OCI-LY1 (cell line): ENCODE measurements at regions not wholly inside any gene's neighbourhood (a gene's known extent, or its start where the extent isn't known, plus 50 kb on each side); places are given as distances from the start of the nearest gene placed in this dataset.

Experiments
- H2AFZ ChIP-seq: fragments of 200-600 bp; sonication (generic), shearing (Covaris generic); 2 replicates; pipeline ENCODE4 v1.6.0; 2014; ENCODE audit warnings: antibody characterized with exemption, mild to moderate bottlenecking, low read length
- H3F3A ChIP-seq: fragments of 200-600 bp; sonication (generic), shearing (Covaris generic); 2 replicates; pipeline ENCODE4 v1.6.0; 2014; ENCODE audit warnings: mild to moderate bottlenecking, antibody characterized with exemption, low read length, moderate library complexity; ENCODE audit not compliant: insufficient read depth
- H3K27ac ChIP-seq: fragments of 200-600 bp; sonication (generic); 2 replicates; pipeline ENCODE4 v1.5.1; 2014; ENCODE audit warnings: low read length, mixed run types, mild to moderate bottlenecking, low read depth; ENCODE audit not compliant: poor library complexity, severe bottlenecking
- H3K27me3 ChIP-seq: fragments of 200-600 bp; sonication (generic); 2 replicates; pipeline ENCODE4 v1.6.0; 2014; ENCODE audit warnings: antibody characterized with exemption, mild to moderate bottlenecking, low read length, moderate library complexity; ENCODE audit not compliant: insufficient read depth
- H3K36me3 ChIP-seq: fragments of 200-600 bp; sonication (generic); 2 replicates; pipeline ENCODE4 v1.6.1; 2014; ENCODE audit warnings: mild to moderate bottlenecking, antibody characterized with exemption, low read length, moderate library complexity, mixed read lengths; ENCODE audit not compliant: insufficient read depth
- H3K4me1 ChIP-seq: fragments of 200-600 bp; sonication (generic); 2 replicates; pipeline ENCODE4 v1.5.1; 2014; ENCODE audit warnings: mild to moderate bottlenecking, low read length, moderate library complexity; ENCODE audit not compliant: insufficient read depth, severe bottlenecking
- H3K4me2 ChIP-seq: fragments of 200-600 bp; sonication (generic), shearing (Covaris generic); 2 replicates; pipeline ENCODE4 v1.6.1; 2014; ENCODE audit warnings: low read length
- H3K4me3 ChIP-seq: fragments of 200-600 bp; sonication (generic); 2 replicates; pipeline ENCODE4 v1.5.1; 2014; ENCODE audit warnings: low read length, low read depth, mild to moderate bottlenecking, mixed read lengths; ENCODE audit not compliant: poor library complexity, severe bottlenecking
- H3K79me2 ChIP-seq: fragments of 200-600 bp; shearing (Covaris generic); 2 replicates; pipeline ENCODE4 v1.6.1; 2016; ENCODE audit warnings: mixed run types, low read length, mixed read lengths; ENCODE audit not compliant: insufficient read depth
- H3K9ac ChIP-seq: fragments of 200-600 bp; sonication (generic), shearing (Covaris generic); 2 replicates; pipeline ENCODE4 v1.6.1; 2014; ENCODE audit warnings: mild to moderate bottlenecking, low read length, mixed read lengths
- H3K9me2 ChIP-seq: fragments of 200-600 bp; sonication (generic), shearing (Covaris generic); 2 replicates; pipeline ENCODE4 v1.6.1; 2014; ENCODE audit warnings: low read depth, mild to moderate bottlenecking, low read length, mixed read lengths
- H3K9me3 ChIP-seq: fragments of 200-600 bp; shearing (Covaris generic); 2 replicates; pipeline ENCODE4 v1.6.1; 2014; ENCODE audit warnings: low read length, mixed read lengths
- H4K20me1 ChIP-seq: fragments of 200-600 bp; sonication (generic), shearing (Covaris generic); 2 replicates; pipeline ENCODE4 v1.6.0; 2016; ENCODE audit warnings: mild to moderate bottlenecking, low read length; ENCODE audit not compliant: insufficient read depth
- EZH2 ChIP-seq: fragments of 200-600 bp; sonication (generic), shearing (Covaris generic); IDR thresholded peaks from 2 replicates; pipeline ENCODE4 v1.8.0; 2017; ENCODE audit warnings: borderline replicate concordance, mixed run types, mild to moderate bottlenecking, antibody characterized with exemption, low read length, moderate library complexity, mixed read lengths
- TF ChIP-seq, protein P1 (sequence below): fragments of 200-600 bp; sonication (generic), shearing (Covaris generic); IDR thresholded peaks from 2 replicates; pipeline ENCODE4 v1.5.1; 2017; ENCODE audit warnings: mild to moderate bottlenecking, antibody characterized with exemption, low read length, moderate library complexity, mixed read lengths

DNA sequence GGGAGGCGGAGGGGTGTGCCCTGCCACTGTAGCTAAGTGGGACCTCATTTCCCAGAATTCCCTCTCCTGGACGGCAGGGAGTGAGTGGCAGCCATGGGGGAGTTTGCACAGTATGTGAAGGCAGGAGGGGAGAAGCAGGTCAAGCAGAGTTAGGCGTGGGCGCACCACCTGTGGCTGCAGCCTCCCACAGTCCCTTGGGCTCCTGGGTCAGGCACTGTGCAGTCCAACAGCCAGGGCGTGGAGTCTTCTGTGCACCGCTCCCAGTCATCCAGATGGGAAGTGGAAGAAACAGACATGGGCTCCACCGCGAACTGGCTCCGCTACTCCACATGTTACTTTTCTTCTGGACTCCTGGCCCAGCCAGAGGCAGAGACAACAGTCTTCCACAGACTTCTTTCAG lies 85.4 kb upstream of the TIAM1 start:
- TF ChIP-seq, protein P1, sequence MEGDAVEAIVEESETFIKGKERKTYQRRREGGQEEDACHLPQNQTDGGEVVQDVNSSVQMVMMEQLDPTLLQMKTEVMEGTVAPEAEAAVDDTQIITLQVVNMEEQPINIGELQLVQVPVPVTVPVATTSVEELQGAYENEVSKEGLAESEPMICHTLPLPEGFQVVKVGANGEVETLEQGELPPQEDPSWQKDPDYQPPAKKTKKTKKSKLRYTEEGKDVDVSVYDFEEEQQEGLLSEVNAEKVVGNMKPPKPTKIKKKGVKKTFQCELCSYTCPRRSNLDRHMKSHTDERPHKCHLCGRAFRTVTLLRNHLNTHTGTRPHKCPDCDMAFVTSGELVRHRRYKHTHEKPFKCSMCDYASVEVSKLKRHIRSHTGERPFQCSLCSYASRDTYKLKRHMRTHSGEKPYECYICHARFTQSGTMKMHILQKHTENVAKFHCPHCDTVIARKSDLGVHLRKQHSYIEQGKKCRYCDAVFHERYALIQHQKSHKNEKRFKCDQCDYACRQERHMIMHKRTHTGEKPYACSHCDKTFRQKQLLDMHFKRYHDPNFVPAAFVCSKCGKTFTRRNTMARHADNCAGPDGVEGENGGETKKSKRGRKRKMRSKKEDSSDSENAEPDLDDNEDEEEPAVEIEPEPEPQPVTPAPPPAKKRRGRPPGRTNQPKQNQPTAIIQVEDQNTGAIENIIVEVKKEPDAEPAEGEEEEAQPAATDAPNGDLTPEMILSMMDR, result no peak
- TF ChIP-seq EZH2, result no peak
- H3K9ac ChIP-seq, result no peak overlapping the region
- H2AFZ ChIP-seq, result no peak overlapping the region
- no peaks in the 10 kb centered on the region for H3K4me1 ChIP-seq
- no peak overlapping the region for H3K27ac ChIP-seq
- no peak overlapping the region for H3K4me3 ChIP-seq
- no peaks in the 10 kb centered on the region for H3K9me3 ChIP-seq
- H3K27me3 ChIP-seq, result no peaks in the 10 kb centered on the region
- H3F3A ChIP-seq, result no peaks in the 10 kb centered on the region
- H4K20me1 ChIP-seq, result no peaks in the 10 kb centered on the region
- no peak overlapping the region for H3K4me2 ChIP-seq
- H3K36me3 ChIP-seq, result no peaks in the 10 kb centered on the region
- no peaks in the 10 kb centered on the region for H3K9me2 ChIP-seq
- no peaks in the 10 kb centered on the region for H3K79me2 ChIP-seq

DNA sequence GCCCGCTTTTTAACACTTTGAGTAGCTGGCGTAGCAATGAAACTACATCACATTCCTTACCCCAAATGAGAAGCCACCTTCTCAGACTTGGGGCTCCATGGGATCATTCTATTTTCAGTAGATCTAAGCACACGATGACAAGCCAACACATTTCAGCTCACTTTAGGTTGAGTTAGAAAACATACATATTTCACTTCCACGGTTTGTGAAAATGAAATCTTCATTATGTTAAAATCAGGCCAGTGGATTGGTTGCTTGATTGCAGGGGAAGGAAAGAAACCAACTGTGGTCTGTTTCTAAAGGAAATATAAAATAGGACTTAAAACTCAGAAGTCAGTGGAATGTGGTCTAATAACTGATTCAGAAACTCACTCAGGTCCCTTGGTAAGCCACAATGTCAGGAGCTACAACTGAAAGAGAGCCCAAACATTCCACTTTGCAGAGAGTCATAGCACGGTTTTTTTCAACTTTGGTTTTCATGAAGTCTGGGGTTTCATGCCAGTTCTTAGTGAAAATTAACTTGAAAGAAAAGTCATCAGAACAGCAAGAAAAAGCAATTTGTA lies 82.3 kb upstream of the TIAM1 start:
- no peak overlapping the region for H3K4me3 ChIP-seq
- H3K27me3 ChIP-seq, result no peaks in the 10 kb centered on the region
- H3K27ac ChIP-seq, result no peak overlapping the region
- H4K20me1 ChIP-seq, result no peaks in the 10 kb centered on the region
- H2AFZ ChIP-seq, result no peak overlapping the region
- no peaks in the 10 kb centered on the region for H3F3A ChIP-seq
- no peaks in the 10 kb centered on the region for H3K9me3 ChIP-seq
- no peak overlapping the region for H3K4me2 ChIP-seq
- H3K9me2 ChIP-seq, result no peaks in the 10 kb centered on the region
- no peaks in the 10 kb centered on the region for H3K4me1 ChIP-seq
- no peaks in the 10 kb centered on the region for H3K79me2 ChIP-seq
- TF ChIP-seq, protein P1, result no peak
- TF ChIP-seq EZH2, result no peak
- H3K9ac ChIP-seq, result no peak overlapping the region
- H3K36me3 ChIP-seq, result no peaks in the 10 kb centered on the region

DNA sequence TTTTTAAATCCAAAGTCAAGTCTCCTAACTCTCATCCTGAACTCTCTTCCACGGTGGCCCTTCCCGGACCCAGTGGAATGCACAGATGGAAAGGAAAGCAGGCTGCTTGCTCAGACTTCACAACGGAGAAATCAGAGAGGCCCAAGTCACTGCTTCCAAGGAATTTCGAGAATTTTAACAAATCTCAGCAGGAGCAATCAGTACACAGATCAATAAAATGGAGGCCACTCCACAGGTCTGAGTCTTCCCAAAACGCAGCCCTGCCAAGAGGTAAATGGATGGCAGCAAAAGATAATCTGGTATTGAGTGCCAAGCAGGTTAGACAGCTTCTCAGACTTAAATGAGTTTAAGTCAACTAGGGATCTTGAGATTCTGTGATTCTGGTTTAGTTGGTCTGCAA lies 81.1 kb upstream of the TIAM1 start:
- no peaks in the 10 kb centered on the region for H3K36me3 ChIP-seq

More for the DNA sequence above, 81.1 kb upstream of the TIAM1 start:
- Histone ChIP-seq H3K79me2 (no peaks in the 10 kb centered on the region), H3K4me2 (no peak overlapping the region), H4K20me1 (no peaks in the 10 kb centered on the region), H3K9me2 (no peaks in the 10 kb centered on the region), H3K27me3 (no peaks in the 10 kb centered on the region), H3K4me1 (no peaks in the 10 kb centered on the region), H3K9ac (no peak overlapping the region), H3K4me3 (no peak overlapping the region), H3K27ac (no peak overlapping the region), H3K9me3 (no peaks in the 10 kb centered on the region), H2AFZ (no peak overlapping the region), H3F3A (no peaks in the 10 kb centered on the region)
- TF ChIP-seq, protein P1, result no peak
- no peak for TF ChIP-seq EZH2
